ENCODE measurements at regions not wholly inside any gene's neighbourhood (a gene's known extent, or its start where the extent isn't known, plus 50 kb on each side); places are given as distances from the start of the nearest gene placed in this dataset.

GRCh38 chr6:168371185-168371584 is 51.6 kb upstream of the DACT2 start:
- no peak for TF ChIP-seq CTCF (IDR thresholded peaks at IDR 0.05)
- no peak for TF ChIP-seq POLR2A (IDR thresholded peaks at IDR 0.05)

Data from esophagus squamous epithelium (tissue), 4 donors.